ENCODE measurements at regions not wholly inside any gene's neighbourhood (a gene's known extent, or its start where the extent isn't known, plus 50 kb on each side); places are given as distances from the start of the nearest gene placed in this dataset.
"Not testable (repeated sequence)": the region's sequence is repeated elsewhere in the genome, so short reads cannot be mapped to it uniquely, and the experiment has no call there.

GRCh38 chrX:26597981-26598380 lies 382.0 kb downstream of the MAGEB5 start:
- no peak for DNase-seq (ENCODE audit: low read depth)

GRCh38 chrX:26590849-26591248 lies 374.9 kb downstream of the MAGEB5 start:
- DNase-seq (ENCODE audit: low read depth), result no peak

DNA sequence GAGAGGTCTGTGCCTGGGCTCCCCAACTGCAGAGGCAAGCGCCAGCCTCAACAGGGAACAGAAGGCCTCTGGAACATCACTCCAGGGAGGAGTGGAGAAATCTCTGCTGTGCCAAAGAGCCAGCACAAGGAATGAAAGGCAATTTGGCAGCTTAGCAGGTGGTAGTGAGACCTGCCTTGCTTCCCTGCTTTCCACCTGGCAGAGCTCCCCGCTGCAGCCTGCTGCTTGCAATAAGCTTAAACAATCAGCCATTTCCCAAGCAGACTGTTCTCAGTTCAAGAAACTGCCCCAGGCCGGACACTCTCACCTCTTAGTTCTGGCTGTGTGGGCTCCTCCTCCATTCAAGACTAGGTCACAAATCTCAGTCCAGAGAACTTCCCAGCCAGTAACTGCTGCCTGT lies 370.6 kb downstream of the MAGEB5 start:
- DNase-seq (ENCODE audit: low read depth), result no peak

- DNase-seq (ENCODE audit: low read depth), result no peak
Observed at GRCh38 chrX:26581091-26581490, 365.1 kb downstream of the MAGEB5 start.

DNA sequence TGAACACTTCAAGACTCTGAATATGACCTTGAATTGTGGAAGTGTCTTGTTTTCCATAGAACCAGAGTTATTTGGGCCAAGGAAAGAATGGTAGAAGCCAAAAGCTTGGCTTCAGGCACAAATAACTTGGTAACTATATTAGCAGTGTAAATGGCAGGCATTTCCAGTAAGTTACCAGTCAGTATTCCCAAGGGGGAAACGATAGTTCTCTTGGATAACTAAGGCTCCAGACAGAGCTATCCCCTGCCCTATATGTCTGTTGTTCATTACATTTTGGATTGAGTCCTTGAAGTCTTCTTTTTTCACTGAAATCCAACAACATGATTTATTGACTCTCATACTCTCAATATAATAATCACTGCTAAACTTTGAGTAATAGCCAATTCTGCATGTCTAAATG lies 364.1 kb downstream of the MAGEB5 start:
- no peak for DNase-seq (ENCODE audit: low read depth)

DNA sequence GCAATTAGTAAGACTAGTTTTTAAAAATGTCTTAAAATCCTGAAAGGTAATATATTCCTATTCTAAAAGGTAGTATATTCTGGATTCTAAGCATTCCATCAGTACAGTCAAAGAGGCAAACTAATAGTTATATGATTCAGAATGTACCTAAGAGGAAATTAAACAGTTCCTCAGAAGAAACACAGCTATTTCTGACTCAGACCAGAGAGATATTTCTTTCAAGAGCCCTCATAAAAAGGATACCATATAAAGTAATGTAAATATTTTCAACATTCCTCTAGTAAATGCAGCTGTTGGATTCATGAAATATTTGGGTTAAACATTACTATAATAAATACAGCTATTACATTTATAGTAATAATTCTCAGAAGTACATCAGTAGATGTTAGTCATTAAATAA lies 358.3 kb downstream of the MAGEB5 start:
- no peak for DNase-seq (ENCODE audit: low read depth)

DNA sequence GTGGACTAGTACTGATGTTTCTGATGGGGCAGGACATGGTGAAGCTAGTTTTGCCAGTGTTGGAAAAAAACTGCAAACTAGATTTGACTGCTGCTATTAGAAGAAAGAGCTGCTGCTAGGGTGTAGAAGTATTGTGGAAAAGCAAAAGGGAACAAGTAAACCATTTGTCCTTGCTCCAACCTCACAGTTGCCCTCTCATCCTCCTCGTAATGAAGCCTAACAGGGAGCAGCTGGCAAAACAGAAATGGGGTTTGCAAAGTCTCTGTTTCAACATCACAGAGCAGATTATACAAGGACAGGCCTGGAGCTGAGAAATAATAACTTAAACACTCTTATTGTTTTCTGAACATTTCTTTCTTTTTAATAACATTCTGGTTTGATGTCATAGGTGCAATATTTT lies 346.2 kb downstream of the MAGEB5 start:
- no peak for DNase-seq (ENCODE audit: low read depth)

- DNase-seq (ENCODE audit: low read depth), result no peak
Observed at GRCh38 chrX:26559855-26560254, 343.9 kb downstream of the MAGEB5 start.

GRCh38 chrX:26558719-26559386 lies 342.9 kb downstream of the MAGEB5 start:
- no peak for DNase-seq (ENCODE audit: low read depth)

DNA sequence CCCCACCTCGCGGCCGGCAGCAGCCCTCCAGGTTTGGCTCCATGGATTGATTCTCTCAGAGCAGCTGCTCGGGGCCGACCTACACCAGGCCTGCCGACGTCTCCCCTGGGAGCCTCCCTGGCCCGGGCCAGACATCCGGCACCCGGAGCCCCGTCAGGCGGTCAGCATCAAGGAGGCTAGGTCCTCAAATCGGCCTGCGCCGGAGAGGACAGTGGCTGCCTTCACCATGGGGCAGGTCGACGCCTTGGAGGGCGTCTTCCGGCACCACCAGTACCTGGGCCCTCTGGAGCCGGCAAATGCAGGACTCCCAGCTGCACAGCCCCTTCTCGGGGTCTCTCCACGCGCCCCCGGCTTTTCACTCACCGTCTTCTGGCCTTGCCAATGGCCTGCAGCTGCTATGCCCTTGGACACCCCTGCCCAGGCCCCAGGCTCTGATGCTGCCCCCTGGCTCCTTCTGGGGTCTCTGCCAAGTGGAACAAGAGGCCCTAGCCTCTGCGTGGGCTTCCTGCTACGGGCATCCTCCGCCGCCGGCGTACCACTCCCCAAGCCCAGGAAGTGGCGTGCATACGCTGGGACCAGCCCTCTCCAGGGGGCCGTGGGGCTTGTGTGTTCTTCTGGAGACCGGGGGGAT lies 341.8 kb downstream of the MAGEB5 start:
- no peak for DNase-seq (ENCODE audit: low read depth)

DNA sequence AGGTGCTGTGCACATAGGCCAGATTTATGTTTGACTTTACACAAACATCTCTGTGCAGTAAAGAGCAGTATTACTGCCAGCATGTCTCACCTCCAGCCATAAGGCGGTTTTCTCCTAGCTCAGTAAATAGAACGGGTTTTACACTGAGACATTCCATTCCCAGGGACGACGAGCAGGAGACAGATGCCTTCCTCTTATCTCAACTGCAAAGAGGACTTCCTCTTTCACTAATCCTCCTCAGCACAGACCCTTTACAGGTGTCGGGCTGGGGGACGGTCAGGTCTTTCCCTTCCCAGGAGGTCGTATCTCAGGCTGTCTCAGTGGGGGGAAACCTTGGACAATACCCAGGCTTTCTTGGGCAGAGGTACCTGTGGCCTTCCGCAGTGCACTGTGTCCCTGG lies 309.8 kb downstream of the MAGEB5 start:
- DNase-seq (ENCODE audit: low read depth), result not testable (repeated sequence)

DNA sequence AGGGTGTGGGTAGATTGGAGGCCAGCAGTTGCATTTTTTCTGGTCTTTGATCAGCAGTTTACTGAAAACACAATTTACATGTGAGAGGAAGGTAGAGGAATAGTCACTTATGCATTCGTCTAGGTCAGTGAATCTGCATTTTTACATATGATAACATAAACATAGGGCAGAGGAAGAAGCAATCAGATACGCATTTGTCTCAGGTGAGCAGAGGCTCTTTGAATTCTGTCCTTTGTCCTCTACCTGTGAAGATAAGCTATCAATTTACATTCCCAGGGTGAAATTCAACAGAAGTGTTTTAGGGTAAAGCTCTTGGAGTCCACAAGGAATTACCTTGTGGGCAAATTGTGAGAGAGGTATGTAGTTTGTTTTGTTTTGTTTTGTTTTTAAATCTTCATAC lies 306.5 kb downstream of the MAGEB5 start:
- DNase-seq (ENCODE audit: low read depth), result no peak

GRCh38 chrX:26511589-26512363 lies 295.8 kb downstream of the MAGEB5 start:
- DNase-seq (ENCODE audit: low read depth), result no peak

- DNase-seq (ENCODE audit: low read depth), result no peak
Observed at GRCh38 chrX:26470941-26471340, 255.0 kb downstream of the MAGEB5 start.

- DNase-seq (ENCODE audit: low read depth), result no peak
Observed at GRCh38 chrX:26466387-26466786, 250.4 kb downstream of the MAGEB5 start.

DNA sequence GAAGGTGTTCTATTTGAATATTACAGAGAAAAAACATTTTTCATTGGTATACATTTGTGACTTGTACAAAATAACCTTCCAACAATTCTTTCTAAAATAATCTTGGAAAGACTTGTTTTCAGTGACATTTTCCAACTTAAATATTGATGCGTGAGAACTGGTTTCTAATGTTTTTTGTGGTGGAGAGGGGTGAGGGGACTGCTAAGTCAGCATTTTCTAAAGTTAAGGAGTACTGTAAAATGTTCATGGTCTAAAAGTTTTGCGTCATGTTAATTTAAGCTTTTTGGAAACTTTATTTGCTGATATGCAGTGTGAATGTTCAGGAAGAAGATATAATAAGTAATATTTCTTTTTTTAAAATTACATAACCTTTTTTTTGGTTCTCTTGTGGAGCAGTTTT lies 229.3 kb downstream of the MAGEB5 start:
- no peak for DNase-seq (ENCODE audit: low read depth)

GRCh38 chrX:26444417-26444816 lies 228.4 kb downstream of the MAGEB5 start:
- DNase-seq (ENCODE audit: low read depth), result not testable (repeated sequence)

- DNase-seq (ENCODE audit: low read depth), result no peak
Observed at GRCh38 chrX:26442340-26442739, 226.4 kb downstream of the MAGEB5 start.

DNA sequence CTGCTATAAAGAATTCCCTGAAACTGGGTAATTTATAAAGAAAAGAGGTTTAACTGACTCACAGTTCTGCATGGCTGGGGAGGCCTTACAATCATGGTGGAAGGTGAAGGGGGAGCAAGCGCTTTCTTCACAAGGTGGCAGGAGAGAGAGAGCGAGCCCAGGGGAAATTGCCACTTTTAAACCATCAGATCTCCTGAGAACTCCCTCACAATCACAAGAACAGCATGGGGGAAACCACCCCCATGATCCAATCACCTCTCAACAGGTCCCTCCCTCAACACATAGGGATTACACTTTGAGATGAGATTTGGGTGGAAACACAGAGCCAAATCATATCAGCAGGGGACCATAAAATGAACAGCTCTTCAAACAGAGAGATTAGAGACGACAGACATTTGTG lies 198.6 kb downstream of the MAGEB5 start:
- DNase-seq (ENCODE audit: low read depth), result no peak

DNA sequence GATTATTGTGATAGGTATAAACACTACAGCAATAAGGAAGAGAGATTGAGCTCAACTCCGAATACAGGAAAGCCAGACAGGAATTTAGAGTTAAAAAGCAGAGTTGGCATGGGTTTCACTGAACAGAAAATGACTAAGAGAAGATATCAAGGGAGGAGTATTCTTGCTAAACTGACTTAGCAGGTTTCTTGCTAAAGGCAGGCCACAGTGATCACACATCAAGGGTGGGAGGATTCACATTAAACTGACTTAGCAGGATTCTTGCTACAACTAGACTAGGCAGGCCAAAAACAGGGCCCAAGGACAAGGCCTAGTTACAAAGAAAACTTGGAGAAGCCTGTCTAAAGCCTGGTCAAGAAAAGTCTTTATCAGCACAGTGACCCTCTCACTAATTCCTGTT lies 195.1 kb downstream of the MAGEB5 start:
- DNase-seq (ENCODE audit: low read depth), result no peak

GRCh38 chrX:26409636-26410035 lies 193.7 kb downstream of the MAGEB5 start:
- DNase-seq (ENCODE audit: low read depth), result no peak

GRCh38 chrX:26387906-26388305 lies 171.9 kb downstream of the MAGEB5 start:
- DNase-seq (ENCODE audit: low read depth), result no peak

DNA sequence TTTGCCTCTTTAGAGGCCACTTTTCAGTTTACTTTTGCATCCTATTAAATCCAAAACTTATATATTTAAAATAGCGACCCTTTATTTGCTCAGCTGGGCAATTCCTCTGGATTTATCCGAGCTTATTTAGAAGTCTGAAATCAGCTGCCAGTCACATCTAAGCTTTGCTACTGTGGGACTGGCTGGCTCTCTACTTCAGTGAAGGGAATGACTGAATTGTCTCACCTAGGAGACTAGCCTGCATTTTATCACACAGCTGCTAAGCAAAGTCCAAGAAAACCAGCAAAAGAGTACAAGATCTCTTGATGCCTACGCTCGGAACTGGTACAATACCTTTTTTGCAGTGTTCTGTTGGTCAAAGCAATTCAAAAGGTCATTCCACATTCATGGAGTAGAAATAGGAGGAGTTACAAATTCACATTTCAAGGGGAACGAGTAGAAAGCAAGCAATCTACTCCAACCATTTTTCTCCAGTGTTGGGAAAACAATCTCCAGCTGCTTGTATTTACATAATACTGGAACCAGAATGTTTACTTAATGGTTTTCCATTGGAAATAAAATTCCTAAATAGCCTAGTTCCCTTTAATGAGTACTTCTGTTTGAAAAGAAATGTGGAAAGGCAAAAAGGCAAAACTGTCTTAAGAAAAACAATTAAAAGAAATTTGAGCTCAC lies 160.2 kb downstream of the MAGEB5 start:
- no peak for DNase-seq (ENCODE audit: low read depth)

All from stimulated activated CD8-positive, alpha-beta memory T cell treated with anti-CD3 and anti-CD28 coated beads, Interleukin-4, amount 100 ng/mL, for 24 hours (primary cell).